ENCODE measurements at regions not wholly inside any gene's neighbourhood (a gene's known extent, or its start where the extent isn't known, plus 50 kb on each side); places are given as distances from the start of the nearest gene placed in this dataset.

- Histone ChIP-seq H3K27ac (no peak overlapping the region), H3K79me2 (no peaks in the 10 kb centered on the region), H3K27me3 (ENCODE audit: control insufficient read depth, insufficient read depth, low read length) (no peaks in the 10 kb centered on the region), H3K9me3 (ENCODE audit: control insufficient read depth, low read length) (no peaks in the 10 kb centered on the region), H3K4me3 (ENCODE audit: low read depth, low read length) (no peak overlapping the region), H2AFZ (no peak overlapping the region), H3K4me2 (ENCODE audit: low read length) (no peak overlapping the region), H3K4me1 (no peaks in the 10 kb centered on the region), H3K9ac (no peak overlapping the region), H3K36me3 (ENCODE audit: control insufficient read depth, insufficient read depth, low read length) (no peaks in the 10 kb centered on the region)
- no peak for TF ChIP-seq CTCF (IDR thresholded peaks at IDR 0.05)
These were observed 1226.8 kb downstream of the SLC16A7 start for GRCh38 chr12:60822580-60822979.

GRCh38 chr12:60830381-60830780, 1234.6 kb downstream of the SLC16A7 start:
- H3K36me3 ChIP-seq (ENCODE audit: control insufficient read depth, insufficient read depth, low read length) = no peaks in the 10 kb centered on the region
- H2AFZ ChIP-seq = no peak overlapping the region
- no peaks in the 10 kb centered on the region for H3K27me3 ChIP-seq (ENCODE audit: control insufficient read depth, insufficient read depth, low read length)
- no peak overlapping the region for H3K4me3 ChIP-seq (ENCODE audit: low read depth, low read length)
- H3K9ac ChIP-seq = no peak overlapping the region
- no peak for TF ChIP-seq CTCF (IDR thresholded peaks at IDR 0.05)
- H3K4me1 ChIP-seq = no peaks in the 10 kb centered on the region
- H3K27ac ChIP-seq = no peak overlapping the region
- no peaks in the 10 kb centered on the region for H3K79me2 ChIP-seq
- no peak overlapping the region for H3K4me2 ChIP-seq (ENCODE audit: low read length)
- no peaks in the 10 kb centered on the region for H3K9me3 ChIP-seq (ENCODE audit: control insufficient read depth, low read length)

GRCh38 chr12:60832290-60832689, 1236.5 kb downstream of the SLC16A7 start:
- H2AFZ ChIP-seq = no peak overlapping the region
- no peak overlapping the region for H3K27ac ChIP-seq
- no peak overlapping the region for H3K4me2 ChIP-seq (ENCODE audit: low read length)
- no peak for TF ChIP-seq CTCF (IDR thresholded peaks at IDR 0.05)
- no peaks in the 10 kb centered on the region for H3K79me2 ChIP-seq
- no peak overlapping the region for H3K9ac ChIP-seq
- no peaks in the 10 kb centered on the region for H3K36me3 ChIP-seq (ENCODE audit: control insufficient read depth, insufficient read depth, low read length)
- no peak overlapping the region for H3K4me3 ChIP-seq (ENCODE audit: low read depth, low read length)
- no peaks in the 10 kb centered on the region for H3K9me3 ChIP-seq (ENCODE audit: control insufficient read depth, low read length)
- no peaks in the 10 kb centered on the region for H3K27me3 ChIP-seq (ENCODE audit: control insufficient read depth, insufficient read depth, low read length)
- no peaks in the 10 kb centered on the region for H3K4me1 ChIP-seq

- no peak overlapping the region for H2AFZ ChIP-seq
- no peaks in the 10 kb centered on the region for H3K27me3 ChIP-seq (ENCODE audit: control insufficient read depth, insufficient read depth, low read length)
- no peak overlapping the region for H3K4me2 ChIP-seq (ENCODE audit: low read length)
- H3K4me1 ChIP-seq = no peaks in the 10 kb centered on the region
- TF ChIP-seq CTCF (IDR thresholded peaks at IDR 0.05) = no peak
- no peak overlapping the region for H3K9ac ChIP-seq
- H3K4me3 ChIP-seq (ENCODE audit: low read depth, low read length) = no peak overlapping the region
- no peaks in the 10 kb centered on the region for H3K36me3 ChIP-seq (ENCODE audit: control insufficient read depth, insufficient read depth, low read length)
- no peaks in the 10 kb centered on the region for H3K9me3 ChIP-seq (ENCODE audit: control insufficient read depth, low read length)
- H3K27ac ChIP-seq = no peak overlapping the region
- no peaks in the 10 kb centered on the region for H3K79me2 ChIP-seq
These were observed 1238.5 kb downstream of the SLC16A7 start for GRCh38 chr12:60834372-60834771.

- H3K4me2 ChIP-seq (ENCODE audit: low read length) = no peak overlapping the region
- no peaks in the 10 kb centered on the region for H3K9me3 ChIP-seq (ENCODE audit: control insufficient read depth, low read length)
- H3K4me1 ChIP-seq = no peaks in the 10 kb centered on the region
- no peaks in the 10 kb centered on the region for H3K27me3 ChIP-seq (ENCODE audit: control insufficient read depth, insufficient read depth, low read length)
- no peak overlapping the region for H3K4me3 ChIP-seq (ENCODE audit: low read depth, low read length)
- H3K36me3 ChIP-seq (ENCODE audit: control insufficient read depth, insufficient read depth, low read length) = no peaks in the 10 kb centered on the region
- H2AFZ ChIP-seq = no peak overlapping the region
- TF ChIP-seq CTCF (IDR thresholded peaks at IDR 0.05) = no peak
- H3K79me2 ChIP-seq = no peaks in the 10 kb centered on the region
- no peak overlapping the region for H3K27ac ChIP-seq
- H3K9ac ChIP-seq = no peak overlapping the region
These were observed 1239.0 kb downstream of the SLC16A7 start for GRCh38 chr12:60834806-60835205.
